ENCODE measurements at regions not wholly inside any gene's neighbourhood (a gene's known extent, or its start where the extent isn't known, plus 50 kb on each side); places are given as distances from the start of the nearest gene placed in this dataset.

GRCh38 chr3:117181222-117181621 lies 471.6 kb downstream of the TUSC7 start:
- WGBS (ENCODE audit: insufficient coverage, low coverage, missing lambda C conversion rate) = 0% methylated on average over 1 of the region's 1 CpG
- no TSS peak for BruUV-seq (replicated peaks)
- TF ChIP-seq EP400 (IDR thresholded peaks at IDR 0.05) (no peak), CC2D1A (IDR thresholded peaks at IDR 0.05) (no peak), ZNF696 (CRISPR knock-in tag; conservative IDR thresholded peaks at IDR 0.05) (no peak), CBFB (CRISPR knock-in tag; IDR thresholded peaks at IDR 0.05) (no peak), FOXA3 (CRISPR knock-in tag; conservative IDR thresholded peaks at IDR 0.05 in 1 of 2, IDR thresholded peaks at IDR 0.05 in 1 of 2) (no peak), TSC22D4 (tag; IDR thresholded peaks at IDR 0.05) (no peak), SMAD4 (CRISPR knock-in tag; conservative IDR thresholded peaks at IDR 0.05) (no peak), MEF2D (tag; conservative IDR thresholded peaks at IDR 0.05; ENCODE audit: low read depth) (no peak), HNRNPH1 (optimal IDR thresholded peaks at IDR 0.05; ENCODE audit: low read depth, low read length) (no peak), PTBP1 (IDR thresholded peaks at IDR 0.05; ENCODE audit: low read depth, low read length) (no peak), SRF (CRISPR knock-in tag; IDR thresholded peaks at IDR 0.05) (no peak), GTF2A2 (tag; IDR thresholded peaks at IDR 0.05) (no peak)
- TF ChIP-seq, protein P1, sequence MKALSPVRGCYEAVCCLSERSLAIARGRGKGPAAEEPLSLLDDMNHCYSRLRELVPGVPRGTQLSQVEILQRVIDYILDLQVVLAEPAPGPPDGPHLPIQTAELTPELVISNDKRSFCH (CRISPR knock-in tag; IDR thresholded peaks at IDR 0.05) = no peak
- TF ChIP-seq, protein P1 (tag; IDR thresholded peaks at IDR 0.05) = no peak
- TF ChIP-seq, protein P2, sequence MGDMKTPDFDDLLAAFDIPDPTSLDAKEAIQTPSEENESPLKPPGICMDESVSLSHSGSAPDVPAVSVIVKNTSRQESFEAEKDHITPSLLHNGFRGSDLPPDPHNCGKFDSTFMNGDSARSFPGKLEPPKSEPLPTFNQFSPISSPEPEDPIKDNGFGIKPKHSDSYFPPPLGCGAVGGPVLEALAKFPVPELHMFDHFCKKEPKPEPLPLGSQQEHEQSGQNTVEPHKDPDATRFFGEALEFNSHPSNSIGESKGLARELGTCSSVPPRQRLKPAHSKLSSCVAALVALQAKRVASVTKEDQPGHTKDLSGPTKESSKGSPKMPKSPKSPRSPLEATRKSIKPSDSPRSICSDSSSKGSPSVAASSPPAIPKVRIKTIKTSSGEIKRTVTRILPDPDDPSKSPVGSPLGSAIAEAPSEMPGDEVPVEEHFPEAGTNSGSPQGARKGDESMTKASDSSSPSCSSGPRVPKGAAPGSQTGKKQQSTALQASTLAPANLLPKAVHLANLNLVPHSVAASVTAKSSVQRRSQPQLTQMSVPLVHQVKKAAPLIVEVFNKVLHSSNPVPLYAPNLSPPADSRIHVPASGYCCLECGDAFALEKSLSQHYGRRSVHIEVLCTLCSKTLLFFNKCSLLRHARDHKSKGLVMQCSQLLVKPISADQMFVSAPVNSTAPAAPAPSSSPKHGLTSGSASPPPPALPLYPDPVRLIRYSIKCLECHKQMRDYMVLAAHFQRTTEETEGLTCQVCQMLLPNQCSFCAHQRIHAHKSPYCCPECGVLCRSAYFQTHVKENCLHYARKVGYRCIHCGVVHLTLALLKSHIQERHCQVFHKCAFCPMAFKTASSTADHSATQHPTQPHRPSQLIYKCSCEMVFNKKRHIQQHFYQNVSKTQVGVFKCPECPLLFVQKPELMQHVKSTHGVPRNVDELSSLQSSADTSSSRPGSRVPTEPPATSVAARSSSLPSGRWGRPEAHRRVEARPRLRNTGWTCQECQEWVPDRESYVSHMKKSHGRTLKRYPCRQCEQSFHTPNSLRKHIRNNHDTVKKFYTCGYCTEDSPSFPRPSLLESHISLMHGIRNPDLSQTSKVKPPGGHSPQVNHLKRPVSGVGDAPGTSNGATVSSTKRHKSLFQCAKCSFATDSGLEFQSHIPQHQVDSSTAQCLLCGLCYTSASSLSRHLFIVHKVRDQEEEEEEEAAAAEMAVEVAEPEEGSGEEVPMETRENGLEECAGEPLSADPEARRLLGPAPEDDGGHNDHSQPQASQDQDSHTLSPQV (IDR thresholded peaks at IDR 0.05) = no peak

More at GRCh38 chr3:117181222-117181621, 471.6 kb downstream of the TUSC7 start:
- intact Hi-C loops (cut with micrococcal nuclease) (no loop called here), in situ Hi-C loops (cut with MboI) (no loop called here)
- Histone ChIP-seq H3K9me3 (replicated peaks; ENCODE audit: control insufficient read depth, insufficient read depth, low read depth, low read length) (no peaks in the 10 kb centered on the region), H3K79me2 (ENCODE audit: control insufficient read depth, insufficient read depth, low read length) (no peaks in the 10 kb centered on the region), H4K20me1 (replicated peaks; ENCODE audit: control insufficient read depth, insufficient read depth, low read length) (no peaks in the 10 kb centered on the region), H3K4me3 (no peak overlapping the region), H3K27ac (ENCODE audit: extremely low read depth, low read depth, low read length) (no peak overlapping the region), H3K36me3 (ENCODE audit: control insufficient read depth, insufficient read depth, low read length) (no peaks in the 10 kb centered on the region), H3K9me1 (ENCODE audit: control insufficient read depth, insufficient read depth, low read length) (no peaks in the 10 kb centered on the region), H2AFZ (ENCODE audit: low read depth, low read length) (no peak overlapping the region), H3K4me2 (ENCODE audit: insufficient read depth, low read length) (no peak overlapping the region), H3K27me3 (ENCODE audit: control insufficient read depth in 2 of 2, insufficient read depth in 2 of 2, low read length in 2 of 2) (no peaks in the 10 kb centered on the region), H3K4me1 (replicated peaks in 1 of 2; ENCODE audit: control insufficient read depth in 2 of 2, insufficient read depth in 2 of 2, low read length in 2 of 2) (no peaks in the 10 kb centered on the region), H3K9ac (ENCODE audit: insufficient read depth in 1 of 2, low read depth in 2 of 2, low read length in 2 of 2) (no peak overlapping the region)
- no peak for ATAC-seq
- POLR2A ChIA-PET = no interaction called here
- no peak for FAIRE-seq
- CTCF ChIA-PET (ENCODE audit: low intra/inter-chr PET ratio) = no interaction called here
- no peak for DNase-seq (ENCODE audit: extremely low read depth in 1 of 4, low spot score in 3 of 4)

All from K562 (cell line).